Kidney (tissue), 13 donors: ENCODE measurements at regions not wholly inside any gene's neighbourhood (a gene's known extent, or its start where the extent isn't known, plus 50 kb on each side); places are given as distances from the start of the nearest gene placed in this dataset.

Source experiments
- DNase-seq, 5 donors: peaks; one replicate each; pipeline ENCODE4 v3.0.0-alpha.2; 2013 to 2020
- FAIRE-seq: peaks from 2 replicates; lab custom pipeline; 2012; peaks lifted over from hg19 to GRCh38; lab: Jason Lieb, UNC
- H3K27ac ChIP-seq, 2 donors: one replicate each; pipeline ENCODE4 v1.7.0; 2013; ENCODE audit warnings: low read depth in 2 of 2, low read length in 2 of 2, inconsistent platforms in 1 of 2
- H3K27me3 ChIP-seq: one replicate; pipeline ENCODE4 v1.7.1; 2013; ENCODE audit warnings: low read length, inconsistent platforms; ENCODE audit not compliant: control insufficient read depth, insufficient read depth
- H3K36me3 ChIP-seq, 3 donors: one replicate each; pipeline versions ENCODE4 v1.7.0 to v1.7.1; 2013; ENCODE audit warnings: low read length in 3 of 3, control low read depth in 1 of 3, inconsistent platforms in 1 of 3; ENCODE audit not compliant: insufficient read depth in 3 of 3, control insufficient read depth in 2 of 3
- H3K4me1 ChIP-seq, 3 donors: one replicate each; pipeline versions ENCODE4 v1.7.0 to v1.7.1; 2013; ENCODE audit warnings: low read length in 3 of 3, inconsistent platforms in 1 of 3, low read depth in 1 of 3; ENCODE audit not compliant: control insufficient read depth in 2 of 3, insufficient read depth in 2 of 3
- H3K4me3 ChIP-seq, 3 donors: one replicate each; pipeline versions ENCODE4 v1.7.0 to v1.8.1; 2013; ENCODE audit warnings: low read length in 3 of 3, control low read depth in 1 of 3, inconsistent platforms in 1 of 3
- H3K9ac ChIP-seq, 3 donors: one replicate each; pipeline versions ENCODE4 v1.7.0 to v1.7.1; 2013; ENCODE audit warnings: low read length in 3 of 3, control low read depth in 1 of 3, inconsistent platforms in 1 of 3
- H3K9me3 ChIP-seq, 3 donors: one replicate each; pipeline versions ENCODE4 v1.7.0 to v1.7.1; 2013; ENCODE audit warnings: low read length in 3 of 3, control low read depth in 1 of 3, inconsistent platforms in 1 of 3; ENCODE audit not compliant: control insufficient read depth in 2 of 3, insufficient read depth in 1 of 3
- CTCF ChIP-seq: IDR thresholded peaks from 3 replicates; pipeline ENCODE4 v1.5.1; 2012; ENCODE audit warnings: mild to moderate bottlenecking, moderate library complexity, borderline replicate concordance; ENCODE audit not compliant: insufficient read depth; ENCODE audit errors: extremely low read depth
- intact Hi-C: fragments of 100-400 bp; cut with DNase I; formaldehyde crosslinking; loops from one replicate; pipeline ENCODE4 v1.11.1; 2022
- donor health status: control.
- donor health status: control.
- donor health status: control.
- donor health status: control.
- donor health status: control.
- donor health status: DM: yes; HTN: yes; CAD: no.
- donor health status: Normal renal cell carcinoma (clear cell type).

DNA sequence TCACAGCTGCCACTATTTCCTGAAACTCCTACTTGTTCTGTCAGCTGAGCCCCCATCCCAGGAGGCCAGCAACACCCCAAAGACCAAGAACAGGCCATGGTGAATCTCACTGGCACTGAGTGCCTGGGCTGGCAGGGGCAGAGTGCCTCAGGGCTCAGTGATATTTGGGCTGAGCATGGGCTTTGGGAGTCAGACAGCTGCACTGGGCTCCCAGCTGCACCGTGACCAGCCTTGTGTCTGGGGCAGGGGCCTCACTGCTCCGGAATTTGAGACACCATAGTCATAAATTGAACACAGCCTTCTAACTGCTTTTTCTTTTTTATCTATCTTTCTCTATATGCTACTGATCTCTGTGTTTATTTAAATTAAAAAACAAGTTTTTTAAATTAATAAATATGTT is 1744.2 kb downstream of the TP53TG3F start:
- Histone ChIP-seq H3K9me3 (no peaks in the 10 kb centered on the region), H3K36me3 (no peaks in the 10 kb centered on the region), H3K4me3 (no peak overlapping the region), H3K4me1 (no peaks in the 10 kb centered on the region), H3K27ac (no peak overlapping the region), H3K9ac (no peak overlapping the region), H3K27me3 (no peaks in the 10 kb centered on the region)
- FAIRE-seq (no peak), DNase-seq (no peak)
- no peak for TF ChIP-seq CTCF
- intact Hi-C loops: no loop called here

- H3K27ac ChIP-seq: no peak overlapping the region
- H3K4me1 ChIP-seq: no peaks in the 10 kb centered on the region
- no peak overlapping the region for H3K9ac ChIP-seq
- peak in 1 of 5 donors; percentile 64 for DNase-seq
- H3K9me3 ChIP-seq: no peaks in the 10 kb centered on the region
- H3K27me3 ChIP-seq: no peaks in the 10 kb centered on the region
- no peaks in the 10 kb centered on the region for H3K36me3 ChIP-seq
- intact Hi-C loops: no loop called here
- TF ChIP-seq CTCF: no peak
- FAIRE-seq: no peak
- no peak overlapping the region for H3K4me3 ChIP-seq
Measured at GRCh38 chr16:35207059-35207999, 1747.9 kb downstream of the TP53TG3F start.

DNA sequence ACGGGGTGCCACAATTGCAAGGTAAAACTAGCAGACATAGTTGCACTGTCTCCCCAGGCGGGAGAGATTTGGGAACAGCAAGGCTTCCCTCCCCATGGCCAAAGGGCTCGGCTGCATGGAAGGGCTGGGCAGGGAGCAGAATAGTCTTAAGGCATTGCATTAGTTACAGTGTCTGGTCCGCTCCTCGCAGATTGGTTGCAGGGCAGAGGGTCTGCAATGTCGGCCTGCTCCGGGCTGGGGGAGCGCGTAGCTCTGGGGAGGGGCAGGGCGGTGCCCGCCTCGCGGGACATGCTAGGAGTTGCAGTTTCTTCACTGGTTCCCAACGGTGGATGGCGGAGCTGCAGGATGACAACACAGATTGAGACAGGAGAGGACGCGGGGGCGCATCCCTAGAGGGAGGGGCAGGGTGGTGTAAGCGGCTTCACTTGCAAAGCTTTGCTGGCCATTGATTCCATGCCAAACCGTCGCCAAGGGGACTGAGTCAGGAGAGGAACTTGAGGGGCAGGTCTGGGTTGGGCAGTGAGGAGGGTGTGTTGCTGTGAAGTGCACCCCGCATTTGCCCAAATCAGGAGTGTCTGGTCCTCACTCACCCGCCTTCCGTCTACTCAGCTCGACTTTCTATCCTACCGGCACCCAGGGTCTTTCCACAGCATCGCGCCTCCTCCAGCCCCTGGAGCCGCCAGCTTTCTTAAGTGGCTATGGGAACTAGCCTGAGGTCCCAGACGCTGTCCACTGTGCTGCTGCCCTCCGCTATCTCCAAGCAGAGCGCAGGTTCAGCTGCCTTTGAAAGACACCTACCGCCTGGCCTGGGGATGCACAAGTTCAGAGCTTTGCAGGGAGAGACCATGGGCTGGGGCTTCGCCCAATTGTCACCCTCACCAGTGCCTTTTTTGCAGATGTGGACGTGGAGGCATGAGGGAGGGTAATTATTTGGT is 1748.9 kb downstream of the TP53TG3F start:
- Histone ChIP-seq H3K4me1 (no peaks in the 10 kb centered on the region), H3K27me3 (no peaks in the 10 kb centered on the region), H3K27ac (no peak overlapping the region), H3K4me3 (no peak overlapping the region), H3K36me3 (no peaks in the 10 kb centered on the region), H3K9me3 (no peaks in the 10 kb centered on the region), H3K9ac (no peak overlapping the region)
- no peak for FAIRE-seq
- intact Hi-C loops: no loop called here
- TF ChIP-seq CTCF: no peak
- DNase-seq: peak in 1 of 5 donors; percentile 56
